CD4-positive, alpha-beta memory T cell (primary cell): ENCODE measurements at regions not wholly inside any gene's neighbourhood (a gene's known extent, or its start where the extent isn't known, plus 50 kb on each side); places are given as distances from the start of the nearest gene placed in this dataset.

Source experiments
- CTCF ChIA-PET: fragments of 350-600 bp; sonication (Branson Sonifier 250); formaldehyde crosslinking; loops from one replicate; lab custom pipeline; 2021; ENCODE audit warnings: inconsistent platforms; ENCODE audit not compliant: partially characterized antibody; lab: Charles Lee
- POLR2A ChIA-PET: fragments of 350-600 bp; sonication (Branson Sonifier 250); formaldehyde crosslinking; loops from one replicate; lab custom pipeline; 2021; ENCODE audit not compliant: partially characterized antibody; lab: Charles Lee
- DNase-seq, 5 donors: peaks; one replicate each; pipeline versions ENCODE4 v3.0.0 to v3.0.0-alpha.2; 2020 to 2022; ENCODE audit warnings: mixed read lengths in 1 of 5
- H3K27ac ChIP-seq: one replicate; pipeline ENCODE4 v1.7.0; 2013; ENCODE audit warnings: low read depth, low read length
- H3K27me3 ChIP-seq: 2 replicates; pipeline ENCODE4 v1.7.0; 2013; ENCODE audit warnings: mild to moderate bottlenecking, low read length, moderate library complexity; ENCODE audit not compliant: insufficient read depth
- H3K36me3 ChIP-seq: 2 replicates; pipeline ENCODE4 v1.7.0; 2013; ENCODE audit warnings: mild to moderate bottlenecking, low read length, moderate library complexity; ENCODE audit not compliant: insufficient read depth
- H3K4me1 ChIP-seq: 2 replicates; pipeline ENCODE4 v1.7.0; 2013; ENCODE audit warnings: mild to moderate bottlenecking, low read length, moderate library complexity; ENCODE audit not compliant: insufficient read depth
- H3K4me3 ChIP-seq, 2 donors: one replicate each; pipeline ENCODE4 v1.7.0; 2013; ENCODE audit warnings: low read length in 2 of 2, mild to moderate bottlenecking in 1 of 2
- H3K9me3 ChIP-seq, 2 donors: one replicate each; pipeline ENCODE4 v1.7.0; 2013; ENCODE audit warnings: low read length in 2 of 2, control low read depth in 1 of 2; ENCODE audit not compliant: control insufficient read depth in 1 of 2
- H3K27ac Mint-ChIP-seq, 7 donors: one replicate each; pipeline ENCODE4 v1.8.0; 2020 to 2021; ENCODE audit warnings: mixed read lengths in 7 of 7, mild to moderate bottlenecking in 6 of 7, inconsistent platforms in 3 of 7, moderate library complexity in 3 of 7
- H3K27me3 Mint-ChIP-seq, 2 donors: one replicate each; pipeline ENCODE4 v1.8.0; 2020 to 2021; ENCODE audit warnings: mixed read lengths in 2 of 2
- H3K36me3 Mint-ChIP-seq, 2 donors: one replicate each; pipeline ENCODE4 v1.8.0; 2020 to 2021; ENCODE audit warnings: mixed read lengths in 2 of 2, inconsistent platforms in 1 of 2, mild to moderate bottlenecking in 1 of 2
- H3K4me1 Mint-ChIP-seq, 4 donors: one replicate each; pipeline ENCODE4 v1.8.0; 2020 to 2021; ENCODE audit warnings: mixed read lengths in 4 of 4, mild to moderate bottlenecking in 1 of 4
- H3K4me3 Mint-ChIP-seq, 8 donors: one replicate each; pipeline ENCODE4 v1.8.0; 2020 to 2021; ENCODE audit warnings: mixed read lengths in 8 of 8, mild to moderate bottlenecking in 7 of 8, moderate library complexity in 6 of 8, inconsistent platforms in 3 of 8
- H3K9me3 Mint-ChIP-seq, 8 donors: one replicate each; pipeline ENCODE4 v1.8.0; 2020 to 2021; ENCODE audit warnings: mixed read lengths in 8 of 8, mild to moderate bottlenecking in 5 of 8, inconsistent platforms in 3 of 8, moderate library complexity in 1 of 8
- intact Hi-C: fragments of 100-400 bp; cut with micrococcal nuclease; formaldehyde crosslinking; loops from one replicate; pipeline ENCODE4 v1.15.1; 2023

DNA sequence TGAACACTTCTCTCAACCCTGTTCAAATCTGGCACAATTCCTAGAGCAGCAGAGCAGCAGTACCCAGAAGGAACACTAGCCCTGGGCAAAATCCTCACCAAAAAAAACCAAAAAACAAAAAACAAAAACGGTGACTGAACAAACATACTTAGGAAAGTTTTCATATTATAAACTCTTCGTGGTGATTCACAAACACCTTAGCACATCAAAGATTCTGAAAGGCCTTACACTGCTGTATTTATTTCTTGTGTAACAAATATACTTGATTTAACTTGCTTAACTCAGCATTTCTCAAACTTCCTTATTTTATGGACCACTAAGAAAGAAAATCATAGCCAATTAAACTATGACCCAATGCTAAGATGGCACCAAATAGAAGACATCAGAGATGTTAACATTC, 57.8 kb upstream of the RREB1 start:
- Histone ChIP-seq H3K36me3 (no peaks in the 10 kb centered on the region), H3K4me1 (peaks cover 8% of the 10 kb centered on the region), H3K9me3 (no peaks in the 10 kb centered on the region), H3K27ac (no peak overlapping the region), H3K27me3 (no peaks in the 10 kb centered on the region), H3K4me3 (no peak overlapping the region)
- peaks cover 0 to 13% (median 9%) of the 10 kb centered on the region in 4 donors for H3K4me1 Mint-ChIP-seq
- H3K9me3 Mint-ChIP-seq = no peaks in the 10 kb centered on the region
- intact Hi-C loops = loop anchor here (5.0 kb wide), 1 partner anchor 87 kb away; no protein-coding TSS in a partner anchor
- ChIA-PET POLR2A (no interaction called here), CTCF (interaction anchor here (1.4 kb wide), 1 partner anchor 36 kb away, joined by 3 read pairs; no protein-coding TSS in a partner anchor)
- peak overlapping the region in 7 of 8 donors; percentile 13 to 85 (median 56) for H3K4me3 Mint-ChIP-seq
- H3K36me3 Mint-ChIP-seq = no peaks in the 10 kb centered on the region
- no peak for DNase-seq
- H3K27ac Mint-ChIP-seq = peak overlapping the region in 3 of 7 donors; percentile 12 to 82 (median 27)
- H3K27me3 Mint-ChIP-seq = peaks cover 0 to 2% of the 10 kb centered on the region in 2 donors

DNA sequence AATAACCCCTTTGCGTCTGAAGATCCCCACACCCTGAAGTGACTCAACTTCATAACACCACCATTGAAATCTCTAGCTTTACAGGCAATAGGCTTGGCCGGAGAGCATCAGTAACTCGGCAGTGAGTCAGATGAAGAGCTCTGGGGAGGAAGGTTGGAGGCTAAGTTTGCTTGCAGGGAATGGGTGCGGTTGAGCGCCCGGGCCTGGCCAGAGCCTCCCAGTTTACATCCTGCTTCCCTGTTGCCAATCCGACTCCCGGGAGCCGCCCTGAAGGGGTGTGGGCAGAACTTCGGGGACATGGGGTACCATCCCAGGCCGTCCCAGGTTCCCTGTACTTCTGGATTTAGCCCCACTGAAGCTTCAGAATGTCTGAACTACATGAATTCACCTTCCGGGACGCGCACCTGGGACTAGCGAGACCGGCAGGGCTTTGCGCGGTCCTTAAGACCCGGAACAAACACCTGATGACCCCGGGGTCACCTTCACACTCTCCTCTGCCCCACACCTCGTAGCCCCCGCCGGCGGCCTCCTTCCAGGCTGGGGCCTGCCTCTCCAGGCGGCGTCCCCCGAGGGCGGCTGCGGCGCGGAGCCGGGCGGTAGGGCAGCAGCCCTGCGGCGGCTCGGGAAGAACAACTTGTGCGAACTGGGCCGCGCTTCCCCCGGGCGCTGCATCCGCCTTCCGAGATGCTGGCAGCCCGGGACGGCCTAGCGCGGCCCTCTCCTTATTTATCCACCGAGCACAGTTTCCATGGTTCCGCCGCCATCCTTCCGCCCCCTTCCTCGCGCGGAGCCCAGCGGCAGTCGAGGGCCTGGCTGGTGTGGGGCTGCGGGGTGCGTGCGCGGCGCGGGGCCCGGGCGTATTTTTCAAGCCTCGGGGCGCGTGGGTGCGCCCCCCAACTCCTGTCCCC, 56.6 kb upstream of the RREB1 start:
- Histone ChIP-seq H3K36me3 (no peaks in the 10 kb centered on the region), H3K9me3 (no peaks in the 10 kb centered on the region), H3K4me3 (peak overlapping the region in 1 of 2 donors; percentile 59), H3K4me1 (peaks cover 8% of the 10 kb centered on the region), H3K27ac (peak overlapping the region; percentile 25), H3K27me3 (no peaks in the 10 kb centered on the region)
- Mint-ChIP-seq H3K4me3 (peak overlapping the region; percentile 56 to 85 (median 70)), H3K27ac (peak overlapping the region in 3 of 7 donors; percentile 27 to 82 (median 60)), H3K36me3 (no peaks in the 10 kb centered on the region), H3K27me3 (peaks cover 0 to 1% of the 10 kb centered on the region in 2 donors), H3K4me1 (peaks cover 0 to 13% (median 9%) of the 10 kb centered on the region in 4 donors), H3K9me3 (no peaks in the 10 kb centered on the region)
- intact Hi-C loops = loop anchor here (5.0 kb wide), 1 partner anchor 86 kb away; no protein-coding TSS in a partner anchor
- DNase-seq = peak; percentile 40 to 53 (median 47)
- ChIA-PET CTCF (interaction anchor here (1.4 to 2.0 kb wide), 2 partner anchors 35 to 56 kb away, joined by 3 to 4 read pairs; no protein-coding TSS in a partner anchor), POLR2A (interaction anchor here (0.7 to 2.9 kb wide), 5 partner anchors 16 to 86 kb away, joined by 3 to 14 read pairs (median 5); partner anchors contain the start of gene RREB1)

- H3K4me3 Mint-ChIP-seq = peak overlapping the region; percentile 52 to 83 (median 70)
- Histone ChIP-seq H3K4me1 (peaks cover 8% of the 10 kb centered on the region), H3K27me3 (no peaks in the 10 kb centered on the region), H3K36me3 (no peaks in the 10 kb centered on the region), H3K4me3 (peak overlapping the region; percentile 23 to 59), H3K9me3 (no peaks in the 10 kb centered on the region), H3K27ac (peak overlapping the region; percentile 25)
- H3K27me3 Mint-ChIP-seq = no peaks in the 10 kb centered on the region
- ChIA-PET CTCF (interaction anchor here (2.0 kb wide), 1 partner anchor 55 kb away, joined by 4 read pairs; no protein-coding TSS in a partner anchor), POLR2A (interaction anchor here (0.7 to 2.9 kb wide), 6 partner anchors 15 to 86 kb away, joined by 3 to 14 read pairs (median 4); partner anchors contain the start of gene RREB1)
- peak; percentile 57 to 69 (median 60) for DNase-seq
- peaks cover 2 to 13% (median 9%) of the 10 kb centered on the region in 4 donors for H3K4me1 Mint-ChIP-seq
- no peaks in the 10 kb centered on the region for H3K9me3 Mint-ChIP-seq
- H3K27ac Mint-ChIP-seq = peak overlapping the region in 1 of 7 donors; percentile 57
- H3K36me3 Mint-ChIP-seq = no peaks in the 10 kb centered on the region
- intact Hi-C loops = loop anchor here (2.0 to 5.0 kb wide), 3 partner anchors 35 to 85 kb away; partner anchors contain the start of gene RREB1
Measured at GRCh38 chr6:7051780-7052442, 55.9 kb upstream of the RREB1 start.

DNA sequence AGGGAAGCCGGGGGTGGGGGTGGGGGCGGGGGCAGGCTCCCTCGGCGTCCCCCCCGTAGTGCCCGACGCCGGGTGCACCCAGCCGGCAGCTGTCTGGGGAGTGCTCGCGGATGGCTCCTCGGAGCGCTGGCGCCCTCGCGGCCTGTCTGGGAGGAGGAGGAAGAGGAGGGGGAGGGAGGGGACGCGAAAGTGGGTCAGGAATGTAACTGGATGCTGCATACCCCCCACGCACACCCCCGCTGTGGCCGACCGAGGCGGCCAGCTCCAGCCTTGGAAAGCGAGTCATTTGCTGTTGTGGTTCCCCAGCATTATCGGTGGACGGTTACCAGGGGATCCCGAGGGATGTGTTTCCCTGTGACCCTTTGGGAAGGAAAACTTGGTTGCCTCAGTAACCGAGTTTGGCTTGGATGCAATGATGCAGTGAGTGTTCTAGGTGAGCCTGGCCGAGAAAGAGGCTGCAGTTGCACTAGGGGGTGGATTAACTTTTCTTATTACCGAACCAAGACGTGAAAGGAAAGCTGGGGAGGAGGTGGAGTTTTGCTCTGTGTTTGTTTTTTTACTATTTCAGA, 55.2 kb upstream of the RREB1 start:
- peak in 3 of 5 donors; percentile 6 to 41 (median 9) for DNase-seq
- H3K27ac ChIP-seq = peak overlapping the region; percentile 25
- Mint-ChIP-seq H3K9me3 (no peaks in the 10 kb centered on the region), H3K27me3 (no peaks in the 10 kb centered on the region), H3K4me1 (peaks cover 2 to 13% (median 9%) of the 10 kb centered on the region in 4 donors), H3K4me3 (peak overlapping the region; percentile 58 to 78 (median 73)), H3K36me3 (no peaks in the 10 kb centered on the region), H3K27ac (peak overlapping the region in 4 of 7 donors; percentile 20 to 84 (median 76))
- H3K4me3 ChIP-seq = peak overlapping the region; percentile 47 to 59
- no peaks in the 10 kb centered on the region for H3K27me3 ChIP-seq
- peaks cover 8% of the 10 kb centered on the region for H3K4me1 ChIP-seq
- intact Hi-C loops = loop anchor here (2.0 to 5.0 kb wide), 3 partner anchors 34 to 85 kb away; partner anchors contain the start of gene RREB1
- H3K36me3 ChIP-seq = no peaks in the 10 kb centered on the region
- POLR2A ChIA-PET = interaction anchor here (0.7 to 2.9 kb wide), 6 partner anchors 15 to 85 kb away, joined by 3 to 14 read pairs (median 4); partner anchors contain the start of gene RREB1
- no peaks in the 10 kb centered on the region for H3K9me3 ChIP-seq
- CTCF ChIA-PET = interaction anchor here (1.0 to 2.0 kb wide), 2 partner anchors 54 to 68 kb away, joined by 3 to 4 read pairs; no protein-coding TSS in a partner anchor

- peak overlapping the region in 3 of 7 donors; percentile 75 to 84 (median 76) for H3K27ac Mint-ChIP-seq
- intact Hi-C loops = loop anchor here (2.0 to 5.0 kb wide), 3 partner anchors 34 to 84 kb away; partner anchors contain the start of gene RREB1
- no peaks in the 10 kb centered on the region for H3K36me3 Mint-ChIP-seq
- POLR2A ChIA-PET = interaction anchor here (1.4 to 2.9 kb wide), 3 partner anchors 20 to 54 kb away, joined by 4 to 14 read pairs (median 14); partner anchors contain the start of gene RREB1
- H3K4me3 Mint-ChIP-seq = peak overlapping the region; percentile 58 to 78 (median 73)
- Histone ChIP-seq H3K36me3 (no peaks in the 10 kb centered on the region), H3K4me3 (no peak overlapping the region), H3K27me3 (no peaks in the 10 kb centered on the region), H3K4me1 (peaks cover 8% of the 10 kb centered on the region), H3K27ac (peak overlapping the region; percentile 25), H3K9me3 (no peaks in the 10 kb centered on the region)
- no peak for DNase-seq
- no peaks in the 10 kb centered on the region for H3K27me3 Mint-ChIP-seq
- peaks cover 2 to 13% (median 9%) of the 10 kb centered on the region in 4 donors for H3K4me1 Mint-ChIP-seq
- H3K9me3 Mint-ChIP-seq = no peaks in the 10 kb centered on the region
- CTCF ChIA-PET = interaction anchor here (1.0 to 2.0 kb wide), 2 partner anchors 53 to 67 kb away, joined by 3 to 4 read pairs; no protein-coding TSS in a partner anchor
Measured at GRCh38 chr6:7053125-7053774, 54.5 kb upstream of the RREB1 start.
